GM18505 (cell line): ENCODE measurements at regions not wholly inside any gene's neighbourhood (a gene's known extent, or its start where the extent isn't known, plus 50 kb on each side); places are given as distances from the start of the nearest gene placed in this dataset.
"Not testable (repeated sequence)": the region's sequence is repeated elsewhere in the genome, so short reads cannot be mapped to it uniquely, and the experiment has no call there.

ENCODE experiments used
- ATAC-seq: cut with Tn5 transposase; IDR thresholded peaks from one replicate; pipeline ENCODE4 v1.9.1; 2021; ENCODE audit not compliant: unreplicated experiment

GRCh38 chr2:111430817-111431661 is 310.3 kb downstream of the BCL2L11 start:
- ATAC-seq = peak; percentile 63

- ATAC-seq = not testable (repeated sequence)
These were observed 311.7 kb downstream of the BCL2L11 start for GRCh38 chr2:111432423-111432822.

- ATAC-seq = not testable (repeated sequence)
These were observed 312.3 kb downstream of the BCL2L11 start for GRCh38 chr2:111432916-111433499.

DNA sequence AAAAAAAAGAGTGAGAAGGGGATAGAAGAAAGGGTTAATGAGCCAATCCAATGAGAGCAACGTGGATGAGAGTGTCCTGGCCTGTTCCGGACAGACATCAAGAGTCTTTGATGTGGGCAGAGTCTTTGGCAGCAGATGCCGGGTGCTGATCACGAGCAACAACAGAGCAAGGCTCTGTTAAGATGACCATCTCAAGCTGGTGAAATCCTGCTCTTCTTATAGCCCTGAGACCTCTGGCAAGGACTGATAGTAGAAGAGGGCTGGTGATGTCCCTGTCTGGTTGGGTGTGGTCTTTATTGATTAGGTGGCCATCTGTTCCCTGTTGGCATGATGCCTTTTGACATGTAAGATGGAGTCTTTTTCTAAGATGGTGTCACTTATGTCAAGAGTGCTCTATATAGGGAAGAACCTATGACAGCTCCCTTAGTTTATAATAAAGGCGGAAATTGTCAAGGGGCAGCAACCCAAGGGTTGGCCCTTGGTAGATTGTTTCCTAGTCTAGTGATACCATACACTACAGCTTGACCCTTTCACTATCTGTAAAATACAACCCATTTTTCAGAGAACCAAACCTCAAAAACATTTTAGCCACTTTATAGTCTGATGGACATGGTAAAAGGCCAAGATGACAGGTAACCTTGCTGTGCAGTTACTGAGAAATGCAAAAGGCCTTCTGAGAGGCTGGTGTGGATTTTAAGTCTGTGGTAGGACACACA is 313.3 kb downstream of the BCL2L11 start:
- not testable (repeated sequence) for ATAC-seq

- ATAC-seq = not testable (repeated sequence)
These were observed 313.9 kb downstream of the BCL2L11 start for GRCh38 chr2:111434608-111434939.

GRCh38 chr2:111435553-111436310 is 315.0 kb downstream of the BCL2L11 start:
- ATAC-seq = not testable (repeated sequence)

DNA sequence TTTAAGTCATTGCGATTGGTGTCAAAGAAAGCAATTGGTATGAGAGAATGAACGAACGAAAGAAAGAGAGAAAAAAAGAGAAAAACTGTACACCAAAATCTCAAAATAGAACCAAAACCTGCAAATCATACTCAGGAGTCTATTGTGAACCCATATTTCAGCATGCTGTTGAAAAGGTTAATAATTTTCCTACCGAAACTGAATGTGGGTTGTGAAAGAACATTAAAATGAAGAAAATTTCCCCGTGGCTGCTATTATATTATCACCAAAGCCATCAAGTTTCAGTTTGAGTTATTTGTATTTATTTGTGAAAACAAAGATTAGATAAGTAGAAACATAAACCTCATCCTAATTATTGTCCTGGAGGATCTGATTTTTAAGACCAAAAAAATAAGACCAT is 315.7 kb downstream of the BCL2L11 start:
- not testable (repeated sequence) for ATAC-seq

DNA sequence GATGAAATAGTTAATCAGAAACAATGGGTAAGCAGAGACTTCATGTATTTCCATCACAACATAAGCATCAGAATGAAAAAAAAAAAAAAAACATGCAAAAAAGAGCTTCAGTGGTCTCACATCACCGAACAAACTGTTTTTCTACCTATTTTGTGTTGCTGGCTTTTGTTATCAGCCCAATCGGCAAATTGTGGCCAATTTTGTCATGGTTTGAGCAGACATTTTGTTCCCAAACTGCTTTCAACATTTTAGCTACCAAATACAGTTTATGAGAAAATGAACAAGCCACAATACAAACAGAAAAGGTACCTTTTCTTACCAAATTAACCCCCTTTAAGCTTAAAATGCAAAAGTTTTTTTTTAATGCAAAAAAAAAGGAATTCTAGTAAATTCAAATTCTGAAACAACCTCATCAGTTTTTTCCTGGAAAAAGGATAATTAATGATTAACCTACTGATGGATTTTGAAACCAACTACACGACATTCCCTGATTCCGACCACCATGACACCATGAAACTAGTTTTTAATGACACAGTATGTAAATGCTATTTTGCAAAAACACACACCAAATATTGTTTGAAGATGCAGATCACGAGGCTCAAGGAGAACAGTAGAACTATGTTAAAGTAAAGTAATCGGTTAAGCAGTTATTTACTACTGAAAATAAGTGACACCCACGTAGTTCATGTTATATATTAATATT is 316.7 kb downstream of the BCL2L11 start:
- not testable (repeated sequence) for ATAC-seq

DNA sequence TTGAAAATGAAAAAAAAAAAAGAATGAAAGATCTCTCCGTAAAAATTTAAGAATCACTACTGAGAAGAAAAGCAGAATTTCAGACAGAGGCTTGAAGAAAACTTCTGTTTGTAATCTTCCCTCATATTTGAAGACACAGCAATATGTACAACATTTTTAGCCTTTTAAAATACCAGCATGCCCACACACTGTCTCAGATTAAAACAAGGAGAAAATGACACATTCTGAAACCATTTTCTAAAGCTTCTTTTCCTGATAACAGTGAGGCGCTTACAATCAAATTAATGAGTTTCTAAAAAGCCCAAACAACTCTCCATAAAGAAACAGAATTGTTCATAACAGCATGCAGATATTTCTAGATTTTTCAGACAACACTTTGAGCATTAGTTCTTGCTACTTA is 317.4 kb downstream of the BCL2L11 start:
- not testable (repeated sequence) for ATAC-seq

DNA sequence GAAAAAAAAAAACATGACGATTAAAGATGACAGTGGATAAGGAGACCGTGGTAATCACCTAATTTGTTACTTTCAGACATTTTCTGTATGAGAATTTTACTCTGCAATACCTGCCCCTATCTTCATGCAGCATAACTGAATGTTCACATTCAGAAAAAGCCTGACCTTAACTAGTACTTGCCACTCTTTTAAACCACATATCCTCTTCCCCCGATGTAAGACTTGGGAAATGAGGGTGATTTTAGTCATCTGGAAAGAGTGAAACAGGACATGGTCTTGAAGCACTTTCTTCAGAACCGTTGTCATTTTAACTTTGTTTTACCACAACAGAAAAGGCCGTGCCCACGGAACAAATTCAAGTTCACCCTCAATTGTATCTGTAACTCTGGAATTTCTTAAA is 318.5 kb downstream of the BCL2L11 start:
- not testable (repeated sequence) for ATAC-seq

GRCh38 chr2:111441614-111442013 is 320.9 kb downstream of the BCL2L11 start:
- ATAC-seq = not testable (repeated sequence)

GRCh38 chr2:111442767-111443454 is 322.2 kb downstream of the BCL2L11 start:
- ATAC-seq = not testable (repeated sequence)

GRCh38 chr2:111444516-111444915 is 323.8 kb downstream of the BCL2L11 start:
- ATAC-seq = not testable (repeated sequence)

GRCh38 chr2:111445191-111445929 is 324.6 kb downstream of the BCL2L11 start:
- not testable (repeated sequence) for ATAC-seq

DNA sequence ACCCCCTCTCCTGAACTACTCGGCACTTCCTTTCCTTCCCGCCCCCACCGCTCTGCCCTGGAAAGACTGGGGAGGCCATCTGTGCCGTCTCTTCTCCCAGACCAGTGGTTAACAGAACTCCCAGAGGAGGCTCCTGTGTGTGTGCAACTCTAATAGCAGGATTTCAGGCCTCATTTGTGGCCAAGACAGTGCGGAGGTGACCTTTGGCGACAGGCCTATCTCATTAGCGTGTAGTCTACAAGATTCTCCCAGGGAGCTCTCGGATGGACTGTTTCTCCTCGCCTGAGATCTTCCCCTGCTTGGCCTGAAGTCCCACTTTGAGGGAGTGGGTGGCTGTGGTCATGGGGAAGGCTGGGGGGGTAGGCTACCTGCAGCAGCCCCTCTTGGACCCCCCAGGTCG is 325.2 kb downstream of the BCL2L11 start:
- not testable (repeated sequence) for ATAC-seq

GRCh38 chr2:111447482-111447881 is 326.8 kb downstream of the BCL2L11 start:
- not testable (repeated sequence) for ATAC-seq

DNA sequence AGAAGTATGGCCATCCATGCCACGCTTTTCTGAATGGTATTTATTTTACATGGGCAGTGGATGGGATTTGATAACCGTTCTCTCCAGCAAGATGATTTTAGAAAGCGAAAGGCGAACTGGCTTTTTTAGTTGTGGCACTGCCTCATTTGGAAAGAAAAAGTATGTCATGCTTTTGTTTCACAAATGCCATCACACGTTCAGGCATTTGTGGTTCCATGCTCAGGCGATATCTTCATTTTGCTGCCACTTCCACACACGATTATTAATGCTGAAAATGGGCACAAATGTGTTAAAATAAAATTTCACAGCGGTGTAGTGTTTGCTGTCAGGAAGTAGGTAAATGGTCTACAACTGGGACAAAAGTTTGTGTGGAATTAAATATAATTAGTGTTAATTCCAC is 328.1 kb downstream of the BCL2L11 start:
- ATAC-seq = not testable (repeated sequence)

DNA sequence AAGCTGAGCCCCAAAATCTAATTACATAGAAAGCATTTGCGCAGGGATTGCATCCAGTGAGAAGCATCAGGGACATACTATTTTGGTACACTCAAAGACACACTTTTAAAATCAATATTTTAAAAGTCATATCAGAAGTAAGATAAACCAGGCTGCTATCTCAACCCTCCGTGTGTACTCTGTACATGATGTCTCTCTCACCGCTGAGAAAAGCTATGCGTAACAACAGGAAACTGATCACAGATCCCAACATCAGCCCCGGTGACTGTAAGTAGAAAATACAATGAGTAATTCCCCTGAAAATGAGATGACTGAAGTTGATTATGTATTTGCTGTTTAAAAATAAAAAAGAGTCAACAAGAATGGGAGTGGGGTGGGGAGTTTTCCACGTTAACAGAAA is 329.8 kb downstream of the BCL2L11 start:
- ATAC-seq = not testable (repeated sequence)

DNA sequence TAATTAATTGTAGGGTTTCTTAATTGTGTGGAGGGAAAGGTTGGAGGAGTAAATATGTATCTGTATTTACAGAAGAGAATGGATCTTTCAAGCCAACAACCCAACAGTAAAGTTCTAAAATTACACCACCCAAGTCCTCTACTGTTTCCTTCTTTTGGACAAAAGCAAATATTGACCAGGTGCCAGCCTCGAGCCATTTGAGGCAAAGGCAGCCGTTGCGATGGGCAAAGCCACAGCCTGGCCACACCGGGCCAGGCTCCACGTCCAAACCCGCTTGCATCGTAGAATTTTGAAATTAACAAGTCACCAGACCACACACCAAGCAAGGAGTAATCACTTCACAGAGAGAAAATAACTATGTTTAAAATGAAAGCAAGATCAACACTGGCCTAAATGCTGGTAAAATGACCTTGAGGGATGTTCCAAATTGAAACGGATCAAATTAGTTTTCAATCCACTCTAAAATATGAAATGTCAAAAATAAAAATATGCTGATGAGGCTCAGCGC is 331.0 kb downstream of the BCL2L11 start:
- ATAC-seq = not testable (repeated sequence)
